ENCODE measurements at regions not wholly inside any gene's neighbourhood (a gene's known extent, or its start where the extent isn't known, plus 50 kb on each side); places are given as distances from the start of the nearest gene placed in this dataset.

DNA sequence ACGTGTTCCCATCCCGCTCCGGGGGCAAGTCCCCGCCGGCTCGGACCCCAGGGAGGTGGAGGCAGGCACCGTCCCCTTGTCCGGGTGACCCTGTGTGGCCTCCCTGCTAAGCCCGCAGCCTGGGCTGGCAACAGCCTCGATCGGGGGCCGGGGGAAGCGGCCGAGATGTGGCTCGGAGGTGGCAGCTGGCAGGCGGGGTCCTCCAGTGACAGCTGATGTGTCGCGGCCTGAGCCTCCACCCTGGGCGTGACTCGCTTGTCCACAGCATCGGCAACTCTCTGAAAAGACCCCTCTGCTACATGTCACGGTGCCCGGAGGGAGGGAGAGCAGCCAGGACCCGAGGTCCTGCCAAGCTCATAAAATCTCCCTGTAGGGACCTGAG, 124.8 kb upstream of the IRX4 start (continued):
- no peak for TF ChIP-seq TAF7 (optimal IDR thresholded peaks at IDR 0.05; ENCODE audit: borderline replicate concordance, low read depth, low read length)
- TF ChIP-seq CBX8 (IDR thresholded peaks at IDR 0.05; ENCODE audit: borderline replicate concordance, low read depth, low read length): no peak
- TF ChIP-seq SP1 (IDR thresholded peaks at IDR 0.05; ENCODE audit: low read depth, low read length): no peak

Data from H1 (cell line).